DMS53 (cell line): ENCODE measurements at regions not wholly inside any gene's neighbourhood (a gene's known extent, or its start where the extent isn't known, plus 50 kb on each side); places are given as distances from the start of the nearest gene placed in this dataset.
"Not testable (repeated sequence)": the region's sequence is repeated elsewhere in the genome, so short reads cannot be mapped to it uniquely, and the experiment has no call there.

ENCODE experiments used
- DNase-seq: peaks from one replicate; lab custom pipeline; 2025; lab: John Stamatoyannopoulos, UW

- DNase-seq: no peak
Observed at GRCh38 chr16:65272699-65273414, 151.0 kb upstream of the CDH11 start.

- no peak for DNase-seq
Observed at GRCh38 chr16:65271996-65272395, 150.1 kb upstream of the CDH11 start.

- DNase-seq: no peak
Observed at GRCh38 chr16:65268331-65268730, 146.5 kb upstream of the CDH11 start.

- no peak for DNase-seq
Observed at GRCh38 chr16:65263896-65264295, 142.0 kb upstream of the CDH11 start.

- DNase-seq: no peak
Observed at GRCh38 chr16:65260746-65261145, 138.9 kb upstream of the CDH11 start.

- no peak for DNase-seq
Observed at GRCh38 chr16:65254144-65254543, 132.3 kb upstream of the CDH11 start.

- DNase-seq: no peak
Observed at GRCh38 chr16:65249768-65250167, 127.9 kb upstream of the CDH11 start.

- no peak for DNase-seq
Observed at GRCh38 chr16:65244787-65245186, 122.9 kb upstream of the CDH11 start.

- DNase-seq: no peak
Observed at GRCh38 chr16:65235339-65236177, 113.7 kb upstream of the CDH11 start.

- not testable (repeated sequence) for DNase-seq
Observed at GRCh38 chr16:65234721-65235320, 113.0 kb upstream of the CDH11 start.

GRCh38 chr16:65229191-65229662 is 107.4 kb upstream of the CDH11 start:
- DNase-seq: no peak

- DNase-seq: no peak
Observed at GRCh38 chr16:65227150-65227835, 105.4 kb upstream of the CDH11 start.

- DNase-seq: no peak
Observed at GRCh38 chr16:65226077-65226476, 104.2 kb upstream of the CDH11 start.

GRCh38 chr16:65225488-65225887 is 103.6 kb upstream of the CDH11 start:
- DNase-seq: no peak

- DNase-seq: no peak
Observed at GRCh38 chr16:65224994-65225393, 103.1 kb upstream of the CDH11 start.

- no peak for DNase-seq
Observed at GRCh38 chr16:65224471-65224870, 102.6 kb upstream of the CDH11 start.

- no peak for DNase-seq
Observed at GRCh38 chr16:65223335-65223734, 101.5 kb upstream of the CDH11 start.

- DNase-seq: no peak
Observed at GRCh38 chr16:65222536-65222935, 100.7 kb upstream of the CDH11 start.

- no peak for DNase-seq
Observed at GRCh38 chr16:65222049-65222448, 100.2 kb upstream of the CDH11 start.

GRCh38 chr16:65219786-65220185 is 97.9 kb upstream of the CDH11 start:
- DNase-seq: no peak

GRCh38 chr16:65218348-65218747 is 96.5 kb upstream of the CDH11 start:
- DNase-seq: no peak

GRCh38 chr16:65213866-65214595 is 92.2 kb upstream of the CDH11 start:
- no peak for DNase-seq
